KMS-11 (cell line): ENCODE measurements at regions not wholly inside any gene's neighbourhood (a gene's known extent, or its start where the extent isn't known, plus 50 kb on each side); places are given as distances from the start of the nearest gene placed in this dataset.

Experiments used
- H2AFZ ChIP-seq: fragments of 200-600 bp; sonication (generic); 2 replicates; pipeline ENCODE4 v1.6.1; 2016; ENCODE audit warnings: antibody characterized with exemption, mixed run types, low read depth
- H3K27ac ChIP-seq: fragments of 200-600 bp; sonication (generic); 2 replicates; pipeline ENCODE4 v1.6.1; 2016; ENCODE audit warnings: mild to moderate bottlenecking, mixed run types
- H3K27me3 ChIP-seq: fragments of 200-600 bp; sonication (generic); 2 replicates; pipeline ENCODE4 v1.6.1; 2017; ENCODE audit warnings: mild to moderate bottlenecking, low read depth, mixed run types, moderate library complexity; ENCODE audit not compliant: insufficient read depth
- H3K36me3 ChIP-seq: fragments of 200-600 bp; sonication (generic); 2 replicates; pipeline ENCODE4 v1.6.1; 2017; ENCODE audit warnings: mild to moderate bottlenecking, mixed run types; ENCODE audit not compliant: insufficient read depth
- H3K4me1 ChIP-seq: fragments of 200-600 bp; sonication (generic); 2 replicates; pipeline ENCODE4 v1.6.1; 2016; ENCODE audit warnings: mild to moderate bottlenecking, low read depth, mixed run types; ENCODE audit not compliant: poor library complexity, severe bottlenecking
- H3K4me2 ChIP-seq: fragments of 200-600 bp; sonication (generic); 2 replicates; pipeline ENCODE4 v1.7.0; 2016; ENCODE audit warnings: mild to moderate bottlenecking, mixed run types
- H3K4me3 ChIP-seq: fragments of 200-600 bp; sonication (generic); IDR thresholded peaks from 2 replicates; pipeline ENCODE4 v1.6.1; 2017; ENCODE audit warnings: low read depth, low read length, mixed read lengths; ENCODE audit not compliant: insufficient read depth
- H3K79me2 ChIP-seq: fragments of 200-600 bp; sonication (generic); 2 replicates; pipeline ENCODE4 v1.6.1; 2016; ENCODE audit warnings: low read depth, mixed run types; ENCODE audit not compliant: insufficient read depth
- H3K9ac ChIP-seq: fragments of 200-600 bp; sonication (generic); 2 replicates; pipeline ENCODE4 v1.6.1; 2016; ENCODE audit warnings: mild to moderate bottlenecking, mixed run types
- H4K20me1 ChIP-seq: fragments of 200-600 bp; sonication (generic); 2 replicates; pipeline ENCODE4 v1.6.1; 2016; ENCODE audit warnings: mild to moderate bottlenecking, mixed run types; ENCODE audit not compliant: insufficient read depth
- TF ChIP-seq, protein P1 (sequence below): fragments of 200-600 bp; sonication (generic); conservative IDR thresholded peaks from 2 replicates; pipeline ENCODE4 v1.6.1; 2017; ENCODE audit warnings: low read depth, mild to moderate bottlenecking, antibody characterized with exemption, low read length, moderate library complexity, mixed read lengths

DNA sequence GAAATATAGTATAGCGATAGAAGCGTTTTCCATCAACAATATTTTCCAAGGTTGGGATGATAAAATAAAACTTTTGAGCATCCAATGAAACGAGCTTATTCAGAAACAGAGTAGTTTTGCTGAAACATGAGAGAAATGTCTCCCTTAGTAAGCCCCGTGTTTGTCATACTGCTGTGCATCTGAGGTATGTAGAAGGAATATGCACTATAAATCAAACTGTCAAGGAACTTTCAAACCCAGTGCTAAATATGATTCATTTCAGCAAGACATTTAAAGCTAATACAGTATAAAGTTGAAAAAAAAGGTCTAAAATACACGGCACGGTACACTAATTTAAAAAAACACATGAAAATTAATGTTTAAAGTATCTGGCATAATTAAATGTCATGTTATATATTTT lies 546.2 kb downstream of the SLITRK5 start:
- Histone ChIP-seq H3K9ac (no peak overlapping the region), H3K4me1 (no peaks in the 10 kb centered on the region), H2AFZ (no peak overlapping the region), H3K27ac (no peak overlapping the region), H3K36me3 (no peaks in the 10 kb centered on the region), H3K27me3 (no peaks in the 10 kb centered on the region), H3K79me2 (no peaks in the 10 kb centered on the region), H4K20me1 (no peaks in the 10 kb centered on the region), H3K4me3 (no peak overlapping the region), H3K4me2 (no peak overlapping the region)
- TF ChIP-seq, protein P1, sequence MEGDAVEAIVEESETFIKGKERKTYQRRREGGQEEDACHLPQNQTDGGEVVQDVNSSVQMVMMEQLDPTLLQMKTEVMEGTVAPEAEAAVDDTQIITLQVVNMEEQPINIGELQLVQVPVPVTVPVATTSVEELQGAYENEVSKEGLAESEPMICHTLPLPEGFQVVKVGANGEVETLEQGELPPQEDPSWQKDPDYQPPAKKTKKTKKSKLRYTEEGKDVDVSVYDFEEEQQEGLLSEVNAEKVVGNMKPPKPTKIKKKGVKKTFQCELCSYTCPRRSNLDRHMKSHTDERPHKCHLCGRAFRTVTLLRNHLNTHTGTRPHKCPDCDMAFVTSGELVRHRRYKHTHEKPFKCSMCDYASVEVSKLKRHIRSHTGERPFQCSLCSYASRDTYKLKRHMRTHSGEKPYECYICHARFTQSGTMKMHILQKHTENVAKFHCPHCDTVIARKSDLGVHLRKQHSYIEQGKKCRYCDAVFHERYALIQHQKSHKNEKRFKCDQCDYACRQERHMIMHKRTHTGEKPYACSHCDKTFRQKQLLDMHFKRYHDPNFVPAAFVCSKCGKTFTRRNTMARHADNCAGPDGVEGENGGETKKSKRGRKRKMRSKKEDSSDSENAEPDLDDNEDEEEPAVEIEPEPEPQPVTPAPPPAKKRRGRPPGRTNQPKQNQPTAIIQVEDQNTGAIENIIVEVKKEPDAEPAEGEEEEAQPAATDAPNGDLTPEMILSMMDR: no peak

DNA sequence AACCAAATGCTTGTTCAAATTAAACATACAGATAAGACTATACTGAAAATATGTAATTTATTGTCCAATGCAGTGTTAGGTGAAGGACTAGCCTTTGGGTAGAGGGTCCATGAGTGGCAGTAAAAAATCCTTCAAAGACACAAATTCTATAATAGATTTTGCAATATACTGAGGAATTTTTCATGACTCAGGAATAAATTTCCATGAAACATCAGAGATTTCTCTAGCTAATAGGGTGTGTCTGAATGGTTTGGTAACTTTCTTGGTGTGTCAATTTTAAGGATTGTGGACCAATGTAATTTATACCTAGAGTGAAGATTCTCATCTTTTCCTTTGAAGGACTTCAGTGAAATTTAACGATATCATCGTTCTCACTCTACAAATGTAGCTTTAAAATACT lies 546.7 kb downstream of the SLITRK5 start:
- Histone ChIP-seq H3K4me1 (no peaks in the 10 kb centered on the region), H3K27ac (no peak overlapping the region), H3K9ac (no peak overlapping the region), H3K36me3 (no peaks in the 10 kb centered on the region), H2AFZ (no peak overlapping the region), H3K27me3 (no peaks in the 10 kb centered on the region), H3K4me3 (no peak overlapping the region), H3K4me2 (no peak overlapping the region), H3K79me2 (no peaks in the 10 kb centered on the region), H4K20me1 (no peaks in the 10 kb centered on the region)
- TF ChIP-seq, protein P1: no peak

DNA sequence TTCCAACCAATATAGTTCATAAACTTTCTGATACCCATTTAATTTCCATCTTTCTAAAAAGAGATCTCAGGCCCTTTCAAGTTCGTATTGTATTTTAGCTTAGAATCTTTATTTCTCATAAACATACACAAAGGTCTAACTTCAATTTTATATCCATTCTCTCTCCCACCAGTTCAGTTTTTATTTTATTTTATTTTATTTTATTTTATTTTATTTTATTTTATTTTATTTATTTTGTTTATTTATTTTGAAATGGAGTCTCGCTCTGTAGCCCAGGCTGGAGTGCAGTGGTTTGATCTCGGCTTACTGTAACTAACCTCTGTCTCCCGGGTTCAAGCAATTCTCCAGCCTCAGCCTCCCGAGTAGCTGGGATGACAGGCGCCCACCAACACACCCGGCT lies 552.8 kb downstream of the SLITRK5 start:
- H3K4me2 ChIP-seq: no peak overlapping the region
- H3K9ac ChIP-seq: no peak overlapping the region
- H3K4me3 ChIP-seq: no peak overlapping the region
- no peaks in the 10 kb centered on the region for H3K27me3 ChIP-seq
- H2AFZ ChIP-seq: no peak overlapping the region
- no peaks in the 10 kb centered on the region for H3K79me2 ChIP-seq
- no peak overlapping the region for H3K27ac ChIP-seq
- H3K4me1 ChIP-seq: no peaks in the 10 kb centered on the region
- no peaks in the 10 kb centered on the region for H3K36me3 ChIP-seq
- no peaks in the 10 kb centered on the region for H4K20me1 ChIP-seq
- TF ChIP-seq, protein P1: no peak

DNA sequence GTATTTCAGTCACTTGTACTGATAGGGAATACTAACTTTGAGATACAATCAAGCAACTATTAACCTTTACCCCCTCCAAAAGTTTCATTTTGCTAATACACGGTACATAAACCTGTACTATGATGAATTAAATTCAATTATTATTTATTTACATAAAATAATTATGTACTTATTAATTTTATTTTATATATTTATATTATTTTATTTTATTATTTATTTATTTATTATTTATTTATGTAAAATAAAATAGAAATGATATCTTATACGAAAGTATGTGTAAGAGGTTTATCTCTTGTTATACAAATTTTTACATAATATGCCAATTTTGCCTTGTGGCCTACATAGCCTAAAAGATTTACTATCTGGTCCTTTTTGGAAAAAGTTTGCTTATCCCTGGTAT lies 564.3 kb downstream of the SLITRK5 start:
- H3K27me3 ChIP-seq: no peaks in the 10 kb centered on the region
- no peak overlapping the region for H3K27ac ChIP-seq
- no peak overlapping the region for H3K9ac ChIP-seq
- H4K20me1 ChIP-seq: no peaks in the 10 kb centered on the region
- no peaks in the 10 kb centered on the region for H3K4me1 ChIP-seq
- no peaks in the 10 kb centered on the region for H3K79me2 ChIP-seq
- H2AFZ ChIP-seq: no peak overlapping the region
- no peak overlapping the region for H3K4me2 ChIP-seq
- no peak overlapping the region for H3K4me3 ChIP-seq
- TF ChIP-seq, protein P1: no peak
- no peaks in the 10 kb centered on the region for H3K36me3 ChIP-seq

DNA sequence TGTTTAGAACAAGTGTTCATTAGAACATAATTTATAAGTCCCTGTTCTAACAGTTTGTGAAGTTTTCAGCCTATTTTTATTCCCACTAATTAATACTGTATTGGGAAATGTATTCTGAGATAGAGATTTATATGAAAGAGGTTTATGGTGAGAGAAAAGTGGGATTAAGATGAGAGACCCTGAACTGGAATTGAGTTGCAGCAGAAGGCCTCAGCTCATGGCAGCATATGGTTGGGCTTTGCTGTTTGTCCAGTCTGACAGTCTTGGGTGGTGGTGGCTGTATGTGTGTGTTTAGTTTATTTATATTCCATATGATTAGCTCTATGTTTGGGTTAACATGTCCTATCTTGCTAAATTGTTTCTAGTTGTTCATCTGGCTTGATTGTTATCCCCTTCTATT lies 575.1 kb downstream of the SLITRK5 start:
- H3K9ac ChIP-seq: no peak overlapping the region
- H4K20me1 ChIP-seq: no peaks in the 10 kb centered on the region
- H3K36me3 ChIP-seq: no peaks in the 10 kb centered on the region
- no peak overlapping the region for H3K4me2 ChIP-seq
- H3K4me3 ChIP-seq: no peak overlapping the region
- TF ChIP-seq, protein P1: no peak
- H3K27me3 ChIP-seq: no peaks in the 10 kb centered on the region
- H3K4me1 ChIP-seq: no peaks in the 10 kb centered on the region
- no peaks in the 10 kb centered on the region for H3K79me2 ChIP-seq
- H2AFZ ChIP-seq: no peak overlapping the region
- H3K27ac ChIP-seq: no peak overlapping the region
